HCT116 (cell line): ENCODE measurements at regions not wholly inside any gene's neighbourhood (a gene's known extent, or its start where the extent isn't known, plus 50 kb on each side); places are given as distances from the start of the nearest gene placed in this dataset.

Experiments
- ATAC-seq: fragments of 200-7000 bp; cut with Tn5 transposase; 2 replicates; pipeline ENCODE4 v1.9.1; 2020; ENCODE audit warnings: mild to moderate bottlenecking, moderate library complexity
- BruUV-seq: library from RNA; stranded (reverse); fragments of 400-500 nt; replicated peaks from 2 replicates; lab custom pipeline; 2021; lab: Mats Ljungman, UMichigan
- CTCF ChIA-PET: fragments of 300-600 bp; sonication (Branson Sonifier 250); formaldehyde crosslinking; loops from one replicate; lab custom pipeline; 2021; ENCODE audit warnings: antibody characterized with exemption; lab: Charles Lee
- POLR2A ChIA-PET: fragments of 300-600, 350-600 bp; sonication (Branson Sonifier 250); formaldehyde crosslinking; loops from one replicate; lab custom pipeline; 2021; ENCODE audit warnings: antibody characterized with exemption; lab: Charles Lee
- RAD21 ChIA-PET, 2 experiments: fragments of 300-600 bp; sonication (Branson Sonifier 250); formaldehyde crosslinking; loops; one replicate each; lab custom pipeline; 2023; ENCODE audit warnings: low total read pairs in 2 of 2; ENCODE audit not compliant: uncharacterized antibody in 2 of 2, unreplicated experiment in 2 of 2, low non-redundant PET in 1 of 2; lab: Charles Lee
- DNase-seq: peaks from one replicate; pipeline ENCODE4 v3.0.0-alpha.2; 2010; ENCODE audit warnings: low read depth, low spot score
- H2AFZ ChIP-seq: fragments of 200-600 bp; shearing (Covaris generic), sonication (generic); 2 replicates; pipeline ENCODE4 v1.6.1; 2017; ENCODE audit warnings: low read depth, mixed run types, mixed read lengths, antibody characterized with exemption, low read length; ENCODE audit not compliant: poor library complexity, severe bottlenecking
- H3K27ac ChIP-seq: 2 replicates; pipeline ENCODE4 v1.5.1; 2012; ENCODE audit warnings: low read depth, low read length
- H3K27me3 ChIP-seq: fragments of 200-600 bp; sonication (generic); 2 replicates; pipeline ENCODE4 v1.6.1; 2016; ENCODE audit warnings: mixed run types, low read length, mixed read lengths; ENCODE audit not compliant: insufficient read depth
- H3K36me3 ChIP-seq, 2 experiments: fragments of 200-500 bp in 1 of 2; fragments of 200-600 bp in 1 of 2; sonication (Bioruptor generic) in 1 of 2; sonication (generic) in 1 of 2; 2 replicates each; pipeline versions ENCODE4 v1.5.1 to v1.6.1; 2014 to 2016; ENCODE audit warnings: low read length in 2 of 2, inconsistent platforms in 1 of 2, mixed read lengths in 1 of 2, mixed run types in 1 of 2; ENCODE audit not compliant: insufficient read depth in 2 of 2, control insufficient read depth in 1 of 2
- H3K4me1 ChIP-seq, 2 experiments: fragments of 200-600 bp in 1 of 2; sonication (generic) in 1 of 2; 2 replicates each; pipeline versions ENCODE4 v1.5.1 to v1.6.1; 2012 to 2017; ENCODE audit warnings: low read length in 2 of 2, inconsistent platforms in 1 of 2, mild to moderate bottlenecking in 1 of 2, mixed read lengths in 1 of 2, mixed run types in 1 of 2, moderate library complexity in 1 of 2; ENCODE audit not compliant: insufficient read depth in 2 of 2, control insufficient read depth in 1 of 2
- H3K4me2 ChIP-seq: fragments of 200-600 bp; sonication (generic); 2 replicates; pipeline ENCODE4 v1.6.1; 2017; ENCODE audit warnings: mixed run types, low read length, mixed read lengths
- H3K4me3 ChIP-seq, 2 experiments: fragments of 200-600 bp in 1 of 2; sonication (generic) in 1 of 2; replicated peaks in 1 of 2; 2 replicates each; pipeline ENCODE4 v1.5.1; 2011 to 2016; ENCODE audit warnings: low read length in 2 of 2, control low read depth in 1 of 2, low read depth in 1 of 2, mild to moderate bottlenecking in 1 of 2, mixed read lengths in 1 of 2, mixed run types in 1 of 2
- H3K79me2 ChIP-seq: fragments of 200-600 bp; sonication (generic); 2 replicates; pipeline ENCODE4 v1.6.1; 2017; ENCODE audit warnings: mild to moderate bottlenecking, mixed run types, low read length, moderate library complexity, mixed read lengths; ENCODE audit not compliant: insufficient read depth
- H3K9ac ChIP-seq: fragments of 200-600 bp; sonication (generic); 2 replicates; pipeline ENCODE4 v1.6.1; 2016; ENCODE audit warnings: low read length, mixed read lengths
- H3K9me2 ChIP-seq: fragments of 200-600 bp; sonication (generic), shearing (Covaris generic); 2 replicates; pipeline ENCODE4 v1.6.1; 2017; ENCODE audit warnings: mixed run types, mild to moderate bottlenecking, moderate library complexity; ENCODE audit not compliant: insufficient read depth
- H3K9me3 ChIP-seq, 2 experiments: fragments of 200-500 bp in 1 of 2; fragments of 200-600 bp in 1 of 2; sonication (Bioruptor generic) in 1 of 2; sonication (generic) in 1 of 2; 2 replicates each; pipeline ENCODE4 v1.6.1; 2014 to 2017; ENCODE audit warnings: low read length in 2 of 2, mixed read lengths in 2 of 2, inconsistent platforms in 1 of 2, low read depth in 1 of 2, mild to moderate bottlenecking in 1 of 2, mixed run types in 1 of 2, moderate library complexity in 1 of 2; ENCODE audit not compliant: control insufficient read depth in 1 of 2, insufficient read depth in 1 of 2
- H4K20me1 ChIP-seq: fragments of 200-600 bp; sonication (generic), shearing (Covaris generic); 2 replicates; pipeline ENCODE4 v1.6.1; 2017; ENCODE audit warnings: mixed run types, mild to moderate bottlenecking, moderate library complexity; ENCODE audit not compliant: insufficient read depth
- ELF1 ChIP-seq: IDR thresholded peaks from 2 replicates; pipeline ENCODE4 v1.6.1; 2012; ENCODE audit warnings: low read depth, borderline replicate concordance
- MAX ChIP-seq: IDR thresholded peaks from 2 replicates; pipeline ENCODE4 v1.6.1; 2012
- SIN3A ChIP-seq: IDR thresholded peaks from 2 replicates; pipeline ENCODE4 v1.6.1; 2012; ENCODE audit warnings: low read depth
- intact Hi-C: fragments of 100-400 bp; cut with micrococcal nuclease; formaldehyde crosslinking; loops from 2 replicates; pipeline ENCODE4 v1.10.0; 2022

- H3K4me2 ChIP-seq = no peak overlapping the region
- TF ChIP-seq MAX (no peak), ELF1 (no peak), SIN3A (no peak)
- TF ChIP-seq, all 23 proteins: peak for 0
- intact Hi-C loops = no loop called here
- RAD21 ChIA-PET = no interaction called here
- H2AFZ ChIP-seq = no peak overlapping the region
- POLR2A ChIA-PET = no interaction called here
- H3K4me1 ChIP-seq = no peaks in the 10 kb centered on the region
- no peaks in the 10 kb centered on the region for H4K20me1 ChIP-seq
- H3K36me3 ChIP-seq = no peaks in the 10 kb centered on the region
- H3K27me3 ChIP-seq = no peaks in the 10 kb centered on the region
- no peaks in the 10 kb centered on the region for H3K9me2 ChIP-seq
- no peaks in the 10 kb centered on the region for H3K9me3 ChIP-seq
- BruUV-seq = no TSS peak
- no peak overlapping the region for H3K9ac ChIP-seq
- H3K79me2 ChIP-seq = no peaks in the 10 kb centered on the region
- CTCF ChIA-PET = no interaction called here
- no peak overlapping the region for H3K27ac ChIP-seq
- ATAC-seq = no peak
- H3K4me3 ChIP-seq = no peak overlapping the region
- DNase-seq = no peak
These were observed 79.2 kb upstream of the STMND1 start for GRCh38 chr6:17022604-17023003.

GRCh38 chr6:17021539-17021889, 80.3 kb upstream of the STMND1 start:
- RAD21 ChIA-PET = no interaction called here
- DNase-seq (no peak), ATAC-seq (no peak)
- Histone ChIP-seq H3K36me3 (no peaks in the 10 kb centered on the region), H3K9me2 (no peaks in the 10 kb centered on the region), H3K4me1 (no peaks in the 10 kb centered on the region), H3K79me2 (no peaks in the 10 kb centered on the region), H3K4me2 (no peak overlapping the region), H3K9ac (no peak overlapping the region), H3K9me3 (no peaks in the 10 kb centered on the region), H3K4me3 (no peak overlapping the region), H2AFZ (no peak overlapping the region), H3K27me3 (no peaks in the 10 kb centered on the region), H3K27ac (no peak overlapping the region), H4K20me1 (no peaks in the 10 kb centered on the region)
- POLR2A ChIA-PET = no interaction called here
- no peak for TF ChIP-seq SIN3A
- intact Hi-C loops = no loop called here
- no TSS peak for BruUV-seq
- CTCF ChIA-PET = interaction anchor here (1.1 kb wide), 1 partner anchor 40 kb away, joined by 3 read pairs; no protein-coding TSS in a partner anchor
